ENCODE measurements at regions not wholly inside any gene's neighbourhood (a gene's known extent, or its start where the extent isn't known, plus 50 kb on each side); places are given as distances from the start of the nearest gene placed in this dataset.

GRCh38 chr16:79814124-79814523, 213.6 kb upstream of the MAF start:
- TF ChIP-seq, protein P1, sequence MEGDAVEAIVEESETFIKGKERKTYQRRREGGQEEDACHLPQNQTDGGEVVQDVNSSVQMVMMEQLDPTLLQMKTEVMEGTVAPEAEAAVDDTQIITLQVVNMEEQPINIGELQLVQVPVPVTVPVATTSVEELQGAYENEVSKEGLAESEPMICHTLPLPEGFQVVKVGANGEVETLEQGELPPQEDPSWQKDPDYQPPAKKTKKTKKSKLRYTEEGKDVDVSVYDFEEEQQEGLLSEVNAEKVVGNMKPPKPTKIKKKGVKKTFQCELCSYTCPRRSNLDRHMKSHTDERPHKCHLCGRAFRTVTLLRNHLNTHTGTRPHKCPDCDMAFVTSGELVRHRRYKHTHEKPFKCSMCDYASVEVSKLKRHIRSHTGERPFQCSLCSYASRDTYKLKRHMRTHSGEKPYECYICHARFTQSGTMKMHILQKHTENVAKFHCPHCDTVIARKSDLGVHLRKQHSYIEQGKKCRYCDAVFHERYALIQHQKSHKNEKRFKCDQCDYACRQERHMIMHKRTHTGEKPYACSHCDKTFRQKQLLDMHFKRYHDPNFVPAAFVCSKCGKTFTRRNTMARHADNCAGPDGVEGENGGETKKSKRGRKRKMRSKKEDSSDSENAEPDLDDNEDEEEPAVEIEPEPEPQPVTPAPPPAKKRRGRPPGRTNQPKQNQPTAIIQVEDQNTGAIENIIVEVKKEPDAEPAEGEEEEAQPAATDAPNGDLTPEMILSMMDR (IDR thresholded peaks at IDR 0.05): no peak
- no peak for TF ChIP-seq POLR2A (IDR thresholded peaks at IDR 0.05)
